GM23338 (cell line): ENCODE measurements at regions not wholly inside any gene's neighbourhood (a gene's known extent, or its start where the extent isn't known, plus 50 kb on each side); places are given as distances from the start of the nearest gene placed in this dataset.

ENCODE experiments used
- ATAC-seq: fragments of 200-7000 bp; cut with Tn5 transposase; 3 replicates; pipeline ENCODE4 v1.9.1; 2020
- DNase-seq: peaks from one replicate; pipeline ENCODE4 v3.0.0-alpha.2; 2015; ENCODE audit warnings: low spot score
- H2AFZ ChIP-seq: fragments of 200-600 bp; sonication (generic); 2 replicates; pipeline ENCODE4 v1.8.0; 2016; ENCODE audit warnings: antibody characterized with exemption, mild to moderate bottlenecking, moderate library complexity
- H3F3A ChIP-seq: fragments of 200-600 bp; sonication (generic); replicated peaks from 2 replicates; pipeline ENCODE4 v1.8.0; 2017; ENCODE audit warnings: antibody characterized with exemption, mixed run types, low read depth
- H3K27ac ChIP-seq: fragments of 200-600 bp; sonication (generic); 2 replicates; pipeline ENCODE4 v1.6.1; 2016; ENCODE audit warnings: low read depth
- H3K27me3 ChIP-seq: fragments of 200-600 bp; sonication (generic); 2 replicates; pipeline ENCODE4 v1.8.0; 2016; ENCODE audit warnings: mild to moderate bottlenecking, mixed run types, moderate library complexity; ENCODE audit not compliant: insufficient read depth
- H3K36me3 ChIP-seq: fragments of 200-600 bp; sonication (generic); 2 replicates; pipeline ENCODE4 v1.8.0; 2016; ENCODE audit warnings: mild to moderate bottlenecking; ENCODE audit not compliant: insufficient read depth
- H3K4me1 ChIP-seq: fragments of 200-600 bp; sonication (generic); 2 replicates; pipeline ENCODE4 v1.8.0; 2016; ENCODE audit warnings: mild to moderate bottlenecking, moderate library complexity; ENCODE audit not compliant: insufficient read depth
- H3K4me2 ChIP-seq: fragments of 200-600 bp; sonication (generic); 2 replicates; pipeline ENCODE4 v1.7.1; 2017; ENCODE audit warnings: mixed run types
- H3K4me3 ChIP-seq: fragments of 200-600 bp; sonication (generic); 2 replicates; pipeline ENCODE4 v1.6.1; 2016; ENCODE audit warnings: mixed run types
- H3K79me2 ChIP-seq: fragments of 200-600 bp; sonication (generic); replicated peaks from 2 replicates; pipeline ENCODE4 v1.8.0; 2017; ENCODE audit warnings: mild to moderate bottlenecking; ENCODE audit not compliant: insufficient read depth
- H3K9me2 ChIP-seq: fragments of 200-600 bp; sonication (generic); 2 replicates; pipeline ENCODE4 v1.8.0; 2017; ENCODE audit not compliant: insufficient read depth
- H4K20me1 ChIP-seq: fragments of 200-600 bp; sonication (generic); replicated peaks from 2 replicates; pipeline ENCODE4 v1.8.0; 2017; ENCODE audit warnings: mild to moderate bottlenecking; ENCODE audit not compliant: insufficient read depth
- H3K27ac Mint-ChIP-seq: 2 replicates; pipeline ENCODE4 v1.8.0; 2020; ENCODE audit warnings: inconsistent platforms, mild to moderate bottlenecking, moderate library complexity, mixed read lengths
- H3K27me3 Mint-ChIP-seq: 3 replicates; pipeline ENCODE4 v1.8.0; 2022; ENCODE audit warnings: low read depth, mild to moderate bottlenecking, moderate library complexity, mixed read lengths, inconsistent platforms; ENCODE audit not compliant: insufficient read depth, poor library complexity
- H3K36me3 Mint-ChIP-seq: 3 replicates; pipeline ENCODE4 v1.8.0; 2021; ENCODE audit warnings: low read depth, mild to moderate bottlenecking, inconsistent platforms, moderate library complexity, mixed read lengths
- H3K4me1 Mint-ChIP-seq: 3 replicates; pipeline ENCODE4 v1.8.0; 2020; ENCODE audit warnings: mild to moderate bottlenecking, inconsistent platforms, mixed read lengths
- H3K4me3 Mint-ChIP-seq: 3 replicates; pipeline ENCODE4 v1.8.0; 2021; ENCODE audit warnings: moderate library complexity, mild to moderate bottlenecking, inconsistent platforms, mixed read lengths
- H3K9me3 Mint-ChIP-seq: 3 replicates; pipeline ENCODE4 v1.8.0; 2020; ENCODE audit warnings: moderate library complexity, mild to moderate bottlenecking, inconsistent platforms, mixed read lengths
- CREB1 ChIP-seq: fragments of 250-450 bp; sonication (Bioruptor Pico); IDR thresholded peaks from 2 replicates; pipeline ENCODE4 v1.5.0; 2020; ENCODE audit warnings: low read depth, mild to moderate bottlenecking, moderate library complexity
- CTCF ChIP-seq, 2 experiments: fragments of 200-600 bp in 1 of 2; sonication (generic) in 1 of 2; conservative IDR thresholded peaks; 2 replicates each; pipeline versions ENCODE4 v1.5.1 to v1.6.1; 2016 to 2017; ENCODE audit warnings: antibody characterized with exemption in 2 of 2, low read depth in 2 of 2, mild to moderate bottlenecking in 2 of 2, moderate library complexity in 1 of 2
- ETS1 ChIP-seq: IDR thresholded peaks from 2 replicates; pipeline ENCODE4 v1.6.1; 2016; ENCODE audit warnings: antibody characterized with exemption
- EZH2 ChIP-seq: fragments of 200-600 bp; sonication (generic); IDR thresholded peaks from one replicate; pipeline ENCODE4 v1.8.0; 2017; ENCODE audit warnings: antibody characterized with exemption, mild to moderate bottlenecking, low read depth; ENCODE audit not compliant: unreplicated experiment
- EZH2phosphoT487 ChIP-seq: fragments of 200-600 bp; sonication (generic); IDR thresholded peaks from one replicate; pipeline ENCODE4 v1.8.1; 2018; ENCODE audit warnings: antibody characterized with exemption; ENCODE audit not compliant: unreplicated experiment
- JUNB ChIP-seq: IDR thresholded peaks from one replicate; pipeline ENCODE4 v1.6.1; 2016; ENCODE audit warnings: antibody characterized with exemption; ENCODE audit not compliant: unreplicated experiment
- NANOG ChIP-seq: IDR thresholded peaks from 2 replicates; pipeline ENCODE4 v1.6.1; 2016; ENCODE audit warnings: antibody characterized with exemption, borderline replicate concordance
- POLR2AphosphoS5 ChIP-seq: IDR thresholded peaks from 2 replicates; pipeline ENCODE4 v1.6.1; 2016; ENCODE audit warnings: antibody characterized with exemption, low read depth
- REST ChIP-seq: IDR thresholded peaks from one replicate; pipeline ENCODE4 v1.6.1; 2018; ENCODE audit warnings: antibody characterized with exemption; ENCODE audit not compliant: unreplicated experiment
- STAT1 ChIP-seq: IDR thresholded peaks from one replicate; pipeline ENCODE4 v1.6.1; 2016; ENCODE audit warnings: antibody characterized with exemption; ENCODE audit not compliant: unreplicated experiment
- ZNF114 ChIP-seq: fragments of 250-450 bp; sonication (Bioruptor Pico); IDR thresholded peaks from 2 replicates; pipeline ENCODE4 v1.5.0; 2020; ENCODE audit warnings: mild to moderate bottlenecking, moderate library complexity
- ZNF331 ChIP-seq: fragments of 250-450 bp; sonication (Bioruptor Pico); IDR thresholded peaks from 2 replicates; pipeline ENCODE4 v1.5.0; 2020; ENCODE audit warnings: low read depth, mild to moderate bottlenecking, moderate library complexity
- ZNF462 ChIP-seq: fragments of 250-450 bp; sonication (Bioruptor Pico); IDR thresholded peaks from 2 replicates; pipeline ENCODE4 v1.5.0; 2020; ENCODE audit warnings: mild to moderate bottlenecking, moderate library complexity

- TF ChIP-seq POLR2AphosphoS5 (no peak), ZNF331 (CRISPR knock-in tag) (no peak), CREB1 (CRISPR knock-in tag) (no peak), ZNF114 (no peak), REST (no peak), JUNB (no peak), ZNF462 (CRISPR knock-in tag) (no peak), NANOG (no peak), EZH2 (no peak), CTCF (conservative IDR thresholded peaks at IDR 0.05; ENCODE audit: low read depth in 2 of 2) (no peak), STAT1 (no peak), EZH2phosphoT487 (no peak), ETS1 (no peak)
- H3K36me3 ChIP-seq = no peaks in the 10 kb centered on the region
- peaks cover 3% of the 10 kb centered on the region for H3K27me3 Mint-ChIP-seq
- no peak overlapping the region for H2AFZ ChIP-seq
- no peaks in the 10 kb centered on the region for H3K9me3 Mint-ChIP-seq
- H3K36me3 Mint-ChIP-seq = no peaks in the 10 kb centered on the region
- H3K27ac ChIP-seq = no peak overlapping the region
- H3K4me3 Mint-ChIP-seq = no peak overlapping the region
- H3K4me2 ChIP-seq = no peak overlapping the region
- no peaks in the 10 kb centered on the region for H4K20me1 ChIP-seq
- H3K9me2 ChIP-seq = no peaks in the 10 kb centered on the region
- H3K4me3 ChIP-seq = no peak overlapping the region
- H3K27ac Mint-ChIP-seq = no peak overlapping the region
- H3K4me1 Mint-ChIP-seq = peaks cover 33% of the 10 kb centered on the region
- H3F3A ChIP-seq = no peaks in the 10 kb centered on the region
- no peak for DNase-seq
- no peak for ATAC-seq
- no peaks in the 10 kb centered on the region for H3K79me2 ChIP-seq
- no peaks in the 10 kb centered on the region for H3K27me3 ChIP-seq
- H3K4me1 ChIP-seq = peaks cover 13% of the 10 kb centered on the region
Measured at GRCh38 chr2:109068811-109069210, 60.2 kb upstream of the SH3RF3 start.
